ENCODE measurements at regions not wholly inside any gene's neighbourhood (a gene's known extent, or its start where the extent isn't known, plus 50 kb on each side); places are given as distances from the start of the nearest gene placed in this dataset.
"Not testable (repeated sequence)": the region's sequence is repeated elsewhere in the genome, so short reads cannot be mapped to it uniquely, and the experiment has no call there.

DNA sequence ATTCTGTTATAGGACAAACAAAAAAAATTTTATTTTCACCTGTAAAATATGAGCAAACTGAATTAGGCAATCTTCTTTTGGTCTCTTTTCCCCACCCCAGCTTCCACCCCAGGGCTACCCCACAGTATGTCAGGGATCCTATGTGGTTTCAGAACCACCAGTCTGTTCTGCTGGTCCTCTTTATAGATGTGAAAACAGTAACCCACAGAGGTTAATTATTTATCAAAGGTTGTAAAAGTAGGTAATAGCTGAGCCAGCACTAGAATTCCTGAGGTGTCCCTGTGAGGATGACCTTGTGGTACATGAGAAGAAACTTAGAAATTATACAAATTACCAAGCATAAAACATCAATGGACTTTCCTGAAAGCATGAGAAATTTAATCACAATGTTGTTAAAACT is 428.7 kb downstream of the CNTNAP4 start:
- no peak overlapping the region for H3K4me3 Mint-ChIP-seq
- H3K27ac Mint-ChIP-seq, result no peak overlapping the region
- Histone ChIP-seq H3K4me3 (ENCODE audit: low read length) (no peak overlapping the region), H3K27me3 (ENCODE audit: control insufficient read depth, insufficient read depth, low read length, poor library complexity, severe bottlenecking) (no peaks in the 10 kb centered on the region), H3K9ac (ENCODE audit: extremely low read depth, low read length, poor library complexity, severe bottlenecking) (no peak overlapping the region), H3K4me1 (ENCODE audit: control insufficient read depth, insufficient read depth, low read length) (no peaks in the 10 kb centered on the region), H3K9me3 (ENCODE audit: control insufficient read depth, low read length) (no peaks in the 10 kb centered on the region), H3K27ac (ENCODE audit: low read depth, low read length) (no peak overlapping the region), H3K36me3 (ENCODE audit: control insufficient read depth, insufficient read depth, low read length) (no peaks in the 10 kb centered on the region)
- H3K36me3 Mint-ChIP-seq (ENCODE audit: low read depth), result no peaks in the 10 kb centered on the region
- H3K27me3 Mint-ChIP-seq (ENCODE audit: insufficient read depth), result peaks cover 4% of the 10 kb centered on the region
- TF ChIP-seq, protein P1, sequence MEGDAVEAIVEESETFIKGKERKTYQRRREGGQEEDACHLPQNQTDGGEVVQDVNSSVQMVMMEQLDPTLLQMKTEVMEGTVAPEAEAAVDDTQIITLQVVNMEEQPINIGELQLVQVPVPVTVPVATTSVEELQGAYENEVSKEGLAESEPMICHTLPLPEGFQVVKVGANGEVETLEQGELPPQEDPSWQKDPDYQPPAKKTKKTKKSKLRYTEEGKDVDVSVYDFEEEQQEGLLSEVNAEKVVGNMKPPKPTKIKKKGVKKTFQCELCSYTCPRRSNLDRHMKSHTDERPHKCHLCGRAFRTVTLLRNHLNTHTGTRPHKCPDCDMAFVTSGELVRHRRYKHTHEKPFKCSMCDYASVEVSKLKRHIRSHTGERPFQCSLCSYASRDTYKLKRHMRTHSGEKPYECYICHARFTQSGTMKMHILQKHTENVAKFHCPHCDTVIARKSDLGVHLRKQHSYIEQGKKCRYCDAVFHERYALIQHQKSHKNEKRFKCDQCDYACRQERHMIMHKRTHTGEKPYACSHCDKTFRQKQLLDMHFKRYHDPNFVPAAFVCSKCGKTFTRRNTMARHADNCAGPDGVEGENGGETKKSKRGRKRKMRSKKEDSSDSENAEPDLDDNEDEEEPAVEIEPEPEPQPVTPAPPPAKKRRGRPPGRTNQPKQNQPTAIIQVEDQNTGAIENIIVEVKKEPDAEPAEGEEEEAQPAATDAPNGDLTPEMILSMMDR (conservative IDR thresholded peaks at IDR 0.05), result no peak
- no peaks in the 10 kb centered on the region for H3K4me1 Mint-ChIP-seq
- no peaks in the 10 kb centered on the region for H3K9me3 Mint-ChIP-seq
- DNase-seq, result no peak

DNA sequence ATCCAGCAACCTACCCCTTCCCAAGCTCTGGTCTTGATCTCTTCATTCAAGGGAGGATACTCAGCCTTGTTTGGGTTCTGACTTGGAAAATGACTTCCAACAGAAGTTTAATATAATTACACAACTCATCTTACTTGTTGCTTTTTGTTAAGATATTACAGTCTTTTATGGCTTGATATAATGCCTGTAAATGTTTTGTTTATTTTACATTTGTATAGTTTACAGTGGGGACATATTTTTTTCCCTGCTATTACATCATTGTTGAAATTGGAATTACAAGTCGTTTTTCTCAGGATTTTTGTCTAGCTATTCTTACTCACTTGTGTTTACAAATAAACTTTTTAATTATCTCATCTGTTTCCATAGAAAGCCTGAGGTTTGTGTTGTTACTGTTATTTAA is 436.0 kb downstream of the CNTNAP4 start:
- no peak overlapping the region for H3K4me3 Mint-ChIP-seq
- no CpG with 5 or more reads among the region's 1 CpG for WGBS, 2 experiments (ENCODE audit: insufficient coverage in 1 of 2, insufficient read length in 1 of 2)

DNA sequence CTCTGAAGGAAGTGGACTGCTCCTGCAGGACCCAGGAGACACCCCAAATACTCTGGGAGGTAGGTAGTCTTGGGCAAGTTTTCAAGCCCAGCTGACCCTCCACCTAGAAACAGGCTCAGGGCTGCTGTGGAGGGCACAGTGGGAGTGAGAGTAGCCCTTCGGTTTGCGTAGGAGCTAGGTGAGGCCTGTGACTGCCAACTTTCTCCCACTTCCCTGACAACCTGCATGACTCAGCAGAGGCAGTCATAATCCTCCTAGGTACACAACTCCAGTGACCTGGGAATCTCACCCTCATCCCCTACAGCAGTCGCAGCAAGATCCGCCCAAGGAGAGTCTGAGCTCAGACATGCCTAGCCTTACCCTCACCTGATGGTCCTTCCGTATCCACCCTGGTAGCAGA is 439.1 kb downstream of the CNTNAP4 start:
- WGBS, 2 experiments (ENCODE audit: insufficient coverage in 1 of 2, insufficient read length in 1 of 2), result 93% methylated on average over 5 of the region's 5 CpGs; no CpG with 5 or more reads in 1 of the 2 experiments
- H3K4me1 Mint-ChIP-seq, result peaks cover 14% of the 10 kb centered on the region
- H3K27ac Mint-ChIP-seq; H3K36me3 ChIP-seq (ENCODE audit: control insufficient read depth, insufficient read depth, low read length); H3K4me3 Mint-ChIP-seq; H3K9me3 ChIP-seq (ENCODE audit: control insufficient read depth, low read length); H3K36me3 Mint-ChIP-seq (ENCODE audit: low read depth); H3K9ac ChIP-seq (ENCODE audit: extremely low read depth, low read length, poor library complexity, severe bottlenecking); H3K4me1 ChIP-seq (ENCODE audit: control insufficient read depth, insufficient read depth, low read length); H3K27ac ChIP-seq (ENCODE audit: low read depth, low read length); H3K9me3 Mint-ChIP-seq; H3K27me3 Mint-ChIP-seq (ENCODE audit: insufficient read depth); H3K27me3 ChIP-seq (ENCODE audit: control insufficient read depth, insufficient read depth, low read length, poor library complexity, severe bottlenecking); H3K4me3 ChIP-seq (ENCODE audit: low read length): not testable (repeated sequence)
- DNase-seq, result peak; percentile 42

More for the DNA sequence above, 436.0 kb downstream of the CNTNAP4 start:
- Histone ChIP-seq H3K27ac (ENCODE audit: low read depth, low read length) (no peak overlapping the region), H3K4me3 (ENCODE audit: low read length) (no peak overlapping the region), H3K27me3 (ENCODE audit: control insufficient read depth, insufficient read depth, low read length, poor library complexity, severe bottlenecking) (no peaks in the 10 kb centered on the region), H3K36me3 (ENCODE audit: control insufficient read depth, insufficient read depth, low read length) (no peaks in the 10 kb centered on the region), H3K9me3 (ENCODE audit: control insufficient read depth, low read length) (no peaks in the 10 kb centered on the region), H3K9ac (ENCODE audit: extremely low read depth, low read length, poor library complexity, severe bottlenecking) (no peak overlapping the region), H3K4me1 (ENCODE audit: control insufficient read depth, insufficient read depth, low read length) (no peaks in the 10 kb centered on the region)
- H3K27me3 Mint-ChIP-seq (ENCODE audit: insufficient read depth), result peaks cover 3% of the 10 kb centered on the region
- peaks cover under 1% of the 10 kb centered on the region for H3K4me1 Mint-ChIP-seq
- DNase-seq, result no peak
- no peaks in the 10 kb centered on the region for H3K36me3 Mint-ChIP-seq (ENCODE audit: low read depth)
- TF ChIP-seq, protein P1 (conservative IDR thresholded peaks at IDR 0.05), result no peak
- H3K9me3 Mint-ChIP-seq, result no peaks in the 10 kb centered on the region
- no peak overlapping the region for H3K27ac Mint-ChIP-seq

DNA sequence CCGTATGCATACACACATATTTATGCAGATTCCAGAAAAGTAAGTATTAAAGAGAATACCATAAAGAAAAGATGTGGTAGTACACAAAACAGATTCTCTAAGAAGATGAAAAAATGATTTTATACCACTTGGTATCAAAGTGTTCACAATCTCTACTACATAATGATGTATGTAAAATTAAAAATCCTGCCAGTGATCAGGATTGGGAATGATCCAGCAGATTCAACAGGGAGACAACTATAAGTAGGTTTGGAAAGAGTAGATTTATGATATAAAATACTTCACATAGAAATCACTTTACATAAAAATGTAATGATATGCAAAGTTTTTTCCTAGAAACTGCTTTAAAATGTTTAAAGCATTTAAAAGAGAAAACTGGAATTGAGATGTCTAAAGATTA is 447.0 kb downstream of the CNTNAP4 start:
- H3K4me3 Mint-ChIP-seq, result no peak overlapping the region
- Histone ChIP-seq H3K9me3 (ENCODE audit: control insufficient read depth, low read length) (no peaks in the 10 kb centered on the region), H3K4me3 (ENCODE audit: low read length) (no peak overlapping the region), H3K9ac (ENCODE audit: extremely low read depth, low read length, poor library complexity, severe bottlenecking) (no peak overlapping the region), H3K27ac (ENCODE audit: low read depth, low read length) (no peak overlapping the region), H3K4me1 (ENCODE audit: control insufficient read depth, insufficient read depth, low read length) (no peaks in the 10 kb centered on the region), H3K27me3 (ENCODE audit: control insufficient read depth, insufficient read depth, low read length, poor library complexity, severe bottlenecking) (no peaks in the 10 kb centered on the region), H3K36me3 (ENCODE audit: control insufficient read depth, insufficient read depth, low read length) (no peaks in the 10 kb centered on the region)
- H3K36me3 Mint-ChIP-seq (ENCODE audit: low read depth), result no peaks in the 10 kb centered on the region
- TF ChIP-seq, protein P1 (conservative IDR thresholded peaks at IDR 0.05), result no peak
- H3K4me1 Mint-ChIP-seq, result peaks cover 4% of the 10 kb centered on the region
- H3K9me3 Mint-ChIP-seq, result no peaks in the 10 kb centered on the region
- no peak overlapping the region for H3K27ac Mint-ChIP-seq
- no peaks in the 10 kb centered on the region for H3K27me3 Mint-ChIP-seq (ENCODE audit: insufficient read depth)
- no CpG with 5 or more reads among the region's 1 CpG for WGBS, 2 experiments (ENCODE audit: insufficient coverage in 1 of 2, insufficient read length in 1 of 2)
- no peak for DNase-seq
